ENCODE measurements at regions not wholly inside any gene's neighbourhood (a gene's known extent, or its start where the extent isn't known, plus 50 kb on each side); places are given as distances from the start of the nearest gene placed in this dataset.

GRCh38 chr13:110037925-110038573 lies 251.7 kb upstream of the IRS2 start:
- TF ChIP-seq POLR2A (IDR thresholded peaks at IDR 0.05): no peak
- no peak for TF ChIP-seq CTCF (IDR thresholded peaks at IDR 0.05)

Data from uterus (tissue), 2 donors.